GM20431 (cell line): ENCODE measurements at regions not wholly inside any gene's neighbourhood (a gene's known extent, or its start where the extent isn't known, plus 50 kb on each side); places are given as distances from the start of the nearest gene placed in this dataset.

Experiments
- in situ Hi-C: fragments of 300-500 bp; cut with MseI, MboI; formaldehyde crosslinking; loops from one replicate; pipeline ENCODE4 v1.15.0; 2020; ENCODE audit warnings: low sequenced_read_pairs; ENCODE audit not compliant: unreplicated experiment

DNA sequence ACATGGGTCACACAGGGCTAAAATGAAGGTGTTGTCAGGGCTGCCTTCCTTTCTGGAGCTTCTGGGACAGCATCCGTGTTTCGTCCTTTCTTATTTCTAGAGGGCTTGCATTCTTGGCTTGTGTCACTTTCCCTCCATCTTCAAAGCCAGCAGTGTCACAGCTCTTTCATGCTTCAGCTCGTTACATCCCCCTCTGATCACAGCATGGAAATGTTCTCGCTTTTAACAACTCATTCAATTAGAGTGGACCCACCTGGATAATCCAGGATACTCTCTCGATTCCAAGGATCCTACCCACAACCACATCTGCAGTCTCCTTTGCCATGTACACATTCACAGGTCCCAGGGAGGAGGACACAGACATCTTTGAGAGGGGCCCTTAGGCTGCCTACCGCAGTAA, 316.2 kb upstream of the FIGN start:
- in situ Hi-C loops, result loop anchor here (25.0 kb wide), 1 partner anchor 865 kb away; no protein-coding TSS in a partner anchor

DNA sequence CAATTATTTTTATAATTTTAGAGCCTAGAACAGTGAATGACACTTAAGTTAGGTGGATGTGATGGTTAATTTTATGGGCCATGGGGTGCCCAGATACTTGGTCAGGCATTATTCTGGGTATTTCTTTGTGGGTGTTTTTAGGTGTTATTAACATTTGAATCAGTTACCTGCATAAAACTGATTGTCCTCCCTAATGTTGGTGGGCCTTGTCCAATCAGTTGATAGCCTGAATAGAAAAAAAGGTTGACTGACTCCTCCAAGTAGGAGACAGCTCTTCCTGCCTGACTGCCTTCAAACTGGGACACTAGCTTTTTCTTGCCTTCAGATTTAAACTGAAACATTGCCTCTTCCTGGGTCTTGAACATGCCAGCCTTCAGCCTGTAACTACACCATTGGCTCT, 312.9 kb upstream of the FIGN start:
- in situ Hi-C loops, result no loop called here

DNA sequence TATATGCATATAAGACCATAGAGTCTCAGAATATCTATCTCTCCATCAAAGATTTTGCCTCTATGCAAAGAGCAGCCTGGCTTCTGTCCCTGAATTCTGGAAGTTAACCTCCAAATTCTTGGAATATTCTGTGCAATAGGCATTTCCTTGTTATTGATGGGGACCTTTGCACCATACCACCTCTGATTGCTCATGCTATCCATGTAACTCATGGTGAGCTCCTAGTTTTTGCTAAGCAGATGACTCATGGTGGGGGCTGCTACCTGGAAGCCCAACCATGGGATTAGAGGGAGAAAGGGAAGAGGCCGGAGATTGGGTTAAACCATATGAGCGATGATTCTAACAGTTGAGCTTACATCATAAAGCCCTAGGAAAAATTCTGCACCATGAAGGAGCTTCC, 310.2 kb upstream of the FIGN start:
- in situ Hi-C loops, result no loop called here

DNA sequence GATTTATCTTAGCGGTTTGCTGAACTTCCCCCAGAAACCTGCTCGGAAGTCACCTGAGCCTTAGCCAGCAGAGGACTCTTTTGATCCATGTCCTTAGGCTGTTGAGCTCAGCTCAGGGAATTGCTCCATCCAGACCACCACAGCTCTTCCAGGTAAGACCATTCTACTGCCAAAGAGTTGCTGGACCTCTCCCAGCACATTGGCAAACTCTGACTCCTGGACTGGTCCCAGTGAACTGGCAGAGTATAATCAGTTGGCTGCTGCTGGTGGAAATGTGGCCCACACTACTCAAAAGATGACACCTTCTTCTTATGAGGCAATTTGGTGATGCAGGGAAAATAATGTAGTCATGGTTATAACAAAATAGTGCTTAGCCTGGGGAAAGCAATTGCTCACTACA, 308.8 kb upstream of the FIGN start:
- in situ Hi-C loops, result no loop called here

DNA sequence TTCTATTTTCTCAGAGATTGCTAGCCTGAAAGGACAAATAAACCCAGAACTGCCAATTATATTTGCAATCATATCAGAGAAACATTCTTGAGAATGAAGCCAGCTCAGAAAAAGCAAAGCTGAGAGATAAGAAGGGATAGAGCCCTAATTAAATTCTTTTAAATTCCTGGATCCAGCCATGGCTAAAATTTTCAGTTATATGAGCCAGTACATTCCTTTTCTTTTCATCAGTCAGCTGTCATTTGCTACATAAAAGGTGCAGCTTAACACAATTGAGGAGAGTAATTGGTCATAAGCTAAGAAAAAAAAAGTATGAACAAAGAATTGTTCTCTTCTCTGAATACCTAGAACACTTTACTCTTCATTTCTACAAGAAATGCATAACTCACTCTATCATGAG, 303.5 kb upstream of the FIGN start:
- in situ Hi-C loops, result no loop called here

DNA sequence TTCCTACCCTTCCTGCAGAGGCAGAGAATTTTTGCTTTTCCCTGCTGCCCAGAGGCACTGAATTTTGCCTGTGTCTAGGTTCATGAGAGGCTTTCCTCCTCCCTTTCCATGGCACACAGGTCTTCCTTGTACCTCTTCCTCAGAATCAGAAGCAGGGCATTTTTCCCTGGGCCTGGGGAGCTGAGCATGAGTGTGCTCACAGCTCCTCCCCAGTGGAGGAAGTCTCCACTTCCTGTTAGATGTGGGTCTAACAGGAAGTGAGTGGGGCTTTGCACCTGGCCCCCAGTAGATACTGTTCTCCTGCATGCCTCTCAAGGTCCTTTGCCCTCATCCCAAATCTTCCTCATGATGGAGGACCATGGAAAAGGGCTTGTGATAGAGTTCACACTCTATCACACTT, 297.2 kb upstream of the FIGN start:
- in situ Hi-C loops, result no loop called here

DNA sequence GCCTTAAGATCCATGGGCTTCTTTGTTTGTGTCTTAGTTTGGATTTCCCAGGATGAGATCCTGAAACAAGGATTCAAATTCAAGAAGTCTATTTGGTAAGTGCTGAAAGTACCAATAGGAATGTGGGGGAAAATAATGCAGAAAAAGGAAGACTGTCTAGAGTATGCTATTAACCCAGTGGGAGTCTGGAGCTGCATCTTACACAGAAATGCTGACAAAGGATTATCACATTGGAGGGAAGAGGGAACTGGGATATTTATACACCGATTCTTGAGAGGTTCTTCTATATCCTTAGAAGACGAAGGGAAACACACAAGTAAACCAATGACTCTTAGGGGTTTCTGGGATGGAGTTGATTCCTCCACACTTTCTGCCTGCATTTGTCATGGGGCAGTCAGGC, 294.8 kb upstream of the FIGN start:
- in situ Hi-C loops, result no loop called here

DNA sequence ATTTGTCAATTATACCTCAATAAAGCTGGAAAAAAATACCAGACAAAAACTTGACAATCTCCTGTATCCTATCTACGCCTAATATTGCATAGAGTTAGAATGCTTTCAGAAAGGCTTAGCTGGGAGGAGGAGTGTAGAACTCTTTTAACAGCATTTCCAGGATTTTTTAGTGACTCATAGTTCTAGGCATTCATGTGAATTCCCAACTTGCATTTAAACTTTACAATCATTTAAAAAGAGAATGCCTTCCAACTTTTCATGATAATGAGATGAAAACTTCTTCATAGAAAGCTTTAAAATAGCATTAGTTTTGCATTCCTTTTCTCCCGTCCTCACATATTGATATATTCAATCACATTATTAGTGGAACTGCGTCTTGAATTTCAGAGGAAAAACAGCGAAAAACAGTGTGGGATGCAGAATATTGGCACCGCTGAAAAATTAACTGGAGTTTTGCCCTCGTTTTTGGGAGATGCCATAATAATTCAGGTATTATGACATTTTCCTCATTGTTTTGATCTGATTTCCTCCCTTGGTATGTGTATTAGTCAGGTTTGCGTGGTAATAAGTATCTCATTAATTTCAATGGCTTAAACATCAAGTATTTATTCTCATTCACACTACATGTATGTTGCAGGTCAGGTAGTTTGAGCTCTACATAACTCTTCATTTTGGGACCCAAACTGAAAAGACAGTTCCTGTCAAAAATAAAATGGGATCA, 293.2 kb upstream of the FIGN start:
- in situ Hi-C loops, result no loop called here

DNA sequence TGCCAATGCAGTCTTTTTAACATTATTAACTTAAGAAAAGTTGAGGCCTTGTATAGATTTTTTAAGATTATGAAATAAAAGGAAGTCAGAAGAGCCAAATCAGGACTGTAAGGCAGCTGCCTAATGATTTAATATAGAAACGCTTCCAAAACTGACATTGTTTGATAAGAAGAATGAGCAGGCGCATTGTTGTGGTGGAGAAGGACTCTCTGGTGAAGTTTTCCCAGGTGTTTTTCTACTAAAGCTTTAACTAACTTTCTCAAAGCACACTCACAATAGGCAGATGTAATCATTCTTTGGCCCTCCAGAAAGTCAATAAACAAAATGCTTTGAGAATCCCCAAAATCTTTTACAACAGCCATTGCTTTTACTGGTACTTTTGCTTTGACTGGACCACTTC, 288.6 kb upstream of the FIGN start:
- in situ Hi-C loops, result no loop called here

DNA sequence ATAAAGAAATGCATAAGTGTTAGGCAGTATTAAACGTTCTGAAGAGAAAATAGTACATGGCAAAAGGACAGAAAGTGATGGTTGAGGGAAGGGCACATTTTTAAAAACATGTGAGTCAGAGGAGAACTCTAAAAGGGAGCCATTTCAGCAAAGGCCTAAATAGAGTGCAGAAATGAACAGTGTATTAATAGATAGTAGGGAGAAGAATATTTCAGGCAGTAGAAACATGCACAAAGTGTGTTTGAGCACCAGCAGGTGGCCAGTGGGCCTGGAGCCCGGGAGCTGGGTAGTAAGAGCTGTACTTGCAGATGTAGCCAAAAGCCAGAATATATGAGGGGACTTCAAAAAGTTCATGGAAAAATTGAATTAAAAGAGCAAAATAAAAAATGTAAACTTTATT, 288.1 kb upstream of the FIGN start:
- in situ Hi-C loops, result no loop called here

DNA sequence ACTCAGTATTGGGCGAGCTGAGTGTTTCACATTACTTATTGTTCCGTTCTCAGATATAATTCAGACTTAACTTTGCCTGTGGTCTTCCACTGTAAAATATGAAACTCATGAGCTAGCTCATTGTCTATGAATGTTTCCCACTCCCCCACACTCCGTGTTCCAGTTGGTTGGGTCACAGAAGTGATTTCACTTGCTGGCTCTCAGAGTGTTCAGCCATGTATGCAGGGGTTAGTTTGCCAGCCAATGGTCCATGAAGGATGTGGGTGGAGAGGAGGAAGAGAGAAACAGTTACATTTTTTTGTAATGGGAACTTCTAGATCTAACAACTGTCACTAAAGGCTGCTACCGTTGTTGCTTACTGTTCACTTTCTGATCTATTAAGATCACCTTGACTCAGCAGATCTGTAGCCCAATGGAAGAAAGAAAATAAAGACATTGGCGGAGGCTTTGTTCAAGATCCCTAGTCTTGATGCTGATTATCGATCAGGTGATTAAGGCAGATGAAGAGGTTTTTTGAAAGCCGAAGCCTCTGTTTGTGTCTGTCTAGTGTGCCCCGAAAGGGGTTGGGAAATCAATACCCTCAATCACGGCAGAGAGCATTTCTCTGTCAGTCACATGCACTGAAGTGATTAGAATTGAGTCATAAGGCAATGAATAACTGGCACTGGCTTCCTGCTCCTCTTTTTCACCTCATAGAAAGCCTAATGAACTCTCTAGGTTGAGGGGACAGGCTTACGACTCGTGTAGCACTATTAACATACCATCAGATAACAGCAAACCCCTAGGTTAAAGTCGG, 279.7 kb upstream of the FIGN start:
- in situ Hi-C loops, result no loop called here

DNA sequence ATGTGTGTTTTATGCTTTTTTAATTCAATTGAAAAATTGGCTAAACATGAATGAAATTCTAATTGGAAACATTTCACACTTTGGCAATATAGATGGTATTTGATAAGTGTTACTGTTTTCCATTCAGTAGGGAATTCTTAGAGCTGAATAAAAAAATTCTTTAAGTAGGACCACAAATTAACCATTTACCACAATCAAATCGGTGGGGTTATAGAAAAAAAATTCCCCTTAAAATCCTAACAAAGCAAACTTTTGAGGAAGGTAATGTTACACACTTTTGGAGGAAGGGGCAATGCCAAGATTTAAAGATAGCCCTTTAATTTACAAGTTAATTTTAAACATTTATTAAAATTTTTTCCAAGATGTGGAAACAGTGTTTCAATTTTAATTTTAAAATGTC, 279.0 kb upstream of the FIGN start:
- in situ Hi-C loops, result no loop called here

DNA sequence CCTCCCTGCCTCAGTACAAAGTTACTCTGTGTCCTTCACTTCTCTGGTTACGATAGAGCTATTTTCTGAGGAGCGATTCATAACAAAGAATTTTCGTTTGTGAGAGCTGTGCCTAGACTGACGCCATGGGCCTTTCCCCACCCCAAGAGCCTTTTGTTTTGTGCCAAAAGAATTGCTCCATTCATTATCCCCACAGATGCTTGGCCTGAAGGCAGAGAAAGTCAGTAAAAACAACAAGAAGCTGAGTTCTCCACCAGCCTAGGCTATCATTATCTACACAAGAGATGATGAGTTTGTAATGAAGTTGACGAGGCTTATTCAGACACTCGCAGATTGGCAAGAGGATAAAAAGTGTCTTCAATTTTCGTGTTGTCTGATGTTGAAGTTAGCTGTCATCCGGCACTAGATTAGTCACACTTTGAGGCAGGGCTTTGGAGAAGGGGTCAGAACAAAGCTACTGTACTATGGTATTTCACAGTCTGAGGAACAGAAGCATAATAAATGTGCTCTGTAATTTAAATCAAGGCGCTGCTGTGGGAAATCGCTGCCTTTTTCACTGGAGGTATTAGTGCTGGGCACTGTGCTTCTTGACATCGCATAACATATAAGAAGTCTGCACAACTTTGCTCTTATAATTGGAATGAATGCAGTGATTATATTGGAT, 278.4 kb upstream of the FIGN start:
- in situ Hi-C loops, result no loop called here

DNA sequence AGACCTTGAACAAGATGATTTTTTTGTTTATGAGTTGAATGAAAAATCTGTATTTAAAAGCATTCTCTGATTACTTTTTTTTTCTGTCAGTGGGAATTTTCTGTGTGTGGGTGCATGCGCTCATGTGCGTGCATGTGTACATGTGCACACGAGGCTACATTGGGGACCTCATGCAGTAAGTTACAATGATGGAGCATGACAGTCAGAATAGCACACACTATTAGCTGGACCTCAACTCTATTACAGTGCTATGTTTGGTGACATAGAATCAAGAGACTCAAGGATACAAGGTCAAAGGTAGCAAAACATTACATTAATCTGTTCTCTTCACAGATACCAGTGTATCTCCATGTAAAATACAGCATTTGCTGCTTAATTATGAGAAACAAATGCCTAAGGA, 276.8 kb upstream of the FIGN start:
- in situ Hi-C loops, result no loop called here

DNA sequence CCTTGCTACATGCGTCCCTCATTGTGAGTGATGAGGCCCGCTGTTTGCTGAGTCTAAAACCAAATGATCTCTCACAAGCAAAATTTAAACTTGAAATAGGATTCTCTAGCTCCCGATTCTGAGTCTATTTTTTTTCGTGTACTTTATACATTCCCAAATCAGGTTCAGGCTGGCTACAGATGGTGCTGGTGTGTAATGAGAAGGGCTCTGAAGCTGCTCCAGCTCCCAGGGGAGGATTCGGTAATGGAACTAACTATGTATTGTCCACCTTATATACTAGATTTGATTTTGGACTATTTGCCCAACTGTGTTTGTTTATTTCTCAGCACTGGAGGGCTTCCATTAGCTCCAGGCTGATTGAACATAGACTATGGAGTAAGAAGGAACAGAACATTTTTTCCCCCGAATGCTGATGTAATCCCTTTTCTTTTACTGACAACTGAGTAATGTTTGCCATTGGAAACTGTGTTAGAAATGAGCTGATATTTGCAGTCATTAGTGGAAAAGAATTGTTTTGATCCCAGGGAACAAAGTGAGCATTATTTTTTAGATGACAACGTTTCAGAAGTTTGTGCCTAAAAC, 274.0 kb upstream of the FIGN start:
- in situ Hi-C loops, result no loop called here

DNA sequence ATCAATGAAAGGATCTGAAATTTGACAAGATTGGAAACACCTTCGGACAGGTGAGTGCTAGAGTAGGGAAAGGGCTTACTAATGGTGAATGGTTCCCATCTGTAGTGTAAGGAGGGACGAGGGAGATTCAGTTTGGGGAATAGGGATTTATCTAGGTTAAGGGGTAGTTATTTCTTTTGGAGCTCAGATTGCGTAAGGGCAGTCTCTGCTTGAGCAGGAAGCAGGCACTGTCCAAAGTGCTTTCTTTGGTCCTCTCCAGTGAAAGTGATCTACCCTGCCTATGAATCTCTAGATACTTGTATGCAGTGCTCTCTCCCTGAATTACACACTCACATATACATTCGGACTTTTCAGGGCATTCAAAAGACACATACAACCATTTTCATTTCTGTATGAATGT, 272.9 kb upstream of the FIGN start:
- in situ Hi-C loops, result no loop called here

DNA sequence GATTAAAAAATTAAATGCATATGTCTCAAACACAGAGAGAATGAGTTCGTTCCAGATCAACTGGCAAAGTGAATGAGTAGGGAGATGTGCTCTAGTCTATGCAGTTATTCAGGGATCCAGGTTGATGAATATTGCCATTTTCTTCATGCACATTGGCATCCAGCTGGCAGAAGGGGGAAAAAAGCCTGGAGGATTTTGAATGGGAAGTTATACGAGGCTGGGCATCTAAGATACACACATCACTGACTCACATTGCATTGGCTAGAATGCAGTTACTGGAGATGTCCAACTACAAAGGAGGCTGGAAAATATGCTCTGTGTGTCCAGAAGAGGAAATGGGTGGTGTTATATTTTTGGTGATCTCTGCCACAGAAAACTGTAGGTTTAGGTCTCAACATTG, 270.9 kb upstream of the FIGN start:
- in situ Hi-C loops, result no loop called here

DNA sequence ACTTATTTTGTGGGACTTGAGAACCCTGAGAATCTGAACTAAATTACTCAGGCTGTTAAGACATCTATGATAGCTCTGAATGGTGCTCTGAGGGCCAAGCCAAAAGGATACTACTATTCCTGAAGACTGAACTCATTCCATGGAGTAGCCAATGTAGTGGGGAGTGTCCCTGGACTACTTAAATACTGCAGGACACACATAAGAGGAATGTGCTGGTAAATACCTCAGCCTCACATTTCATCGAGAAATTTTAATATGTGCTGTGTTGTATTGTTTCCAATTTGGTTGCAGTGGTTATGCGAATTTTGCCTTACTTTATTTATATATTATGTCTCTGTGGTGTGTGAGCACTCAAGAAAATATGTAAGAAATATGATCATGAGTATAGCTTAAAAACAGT, 264.4 kb upstream of the FIGN start:
- in situ Hi-C loops, result no loop called here

DNA sequence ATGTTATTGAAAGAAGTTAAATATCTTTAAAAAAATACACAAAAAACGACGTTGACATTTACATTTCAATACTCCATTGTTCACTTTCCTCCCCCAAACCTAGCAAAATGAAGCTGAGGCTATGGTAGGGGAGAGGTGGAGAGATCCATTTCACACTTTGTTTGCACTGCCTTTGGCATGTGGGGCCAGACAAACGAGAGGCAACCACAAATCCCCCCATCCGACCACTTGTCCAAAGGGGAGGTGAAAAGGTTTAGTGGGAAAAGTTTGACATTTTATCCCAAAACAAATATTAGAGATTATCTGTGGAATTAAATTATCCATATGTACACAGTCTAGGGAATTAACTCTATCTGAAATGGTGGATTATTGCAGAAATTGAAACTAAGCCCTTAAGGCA, 261.7 kb upstream of the FIGN start:
- in situ Hi-C loops, result no loop called here

DNA sequence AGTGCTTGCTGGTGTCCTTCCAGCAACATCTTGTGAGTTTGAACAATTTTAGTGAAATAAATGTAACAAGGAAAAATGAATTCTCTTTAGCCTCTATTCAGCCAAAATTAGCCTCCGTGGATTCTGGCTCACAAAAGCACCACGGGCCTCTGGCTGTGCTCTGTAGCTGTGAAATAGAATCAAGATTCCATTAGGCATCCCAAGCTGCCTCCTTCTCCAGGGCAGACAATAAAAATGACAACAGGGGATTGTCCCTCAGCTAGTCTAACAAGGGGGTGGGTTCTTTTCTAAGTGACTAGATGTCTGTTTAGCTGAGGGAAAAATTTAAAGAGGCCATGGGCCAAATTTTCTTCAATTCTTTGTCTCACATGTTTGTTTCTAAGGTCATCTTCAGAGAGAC, 254.7 kb upstream of the FIGN start:
- in situ Hi-C loops, result no loop called here

DNA sequence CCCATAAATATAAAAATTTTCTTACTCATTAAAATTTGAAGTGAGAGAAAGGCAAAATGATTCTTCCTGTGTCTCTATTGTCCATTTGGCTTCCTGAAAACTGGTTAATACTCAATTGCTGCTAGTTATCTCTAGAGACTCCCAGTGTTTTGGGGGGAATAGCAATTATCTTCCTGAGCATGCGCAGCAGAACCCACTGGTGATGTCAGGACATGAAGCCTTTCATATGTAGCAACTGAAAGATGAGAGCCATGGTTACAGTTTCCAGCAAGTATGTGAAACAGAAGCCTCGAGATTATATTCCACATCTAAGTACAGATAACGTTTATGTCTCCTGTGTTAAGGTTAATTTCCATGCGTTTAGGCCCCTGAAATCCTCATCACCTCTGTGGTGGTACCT, 254.3 kb upstream of the FIGN start:
- in situ Hi-C loops, result no loop called here
